CD4-positive, alpha-beta T cell treated with Interleukin-12 subunit alpha and Interleukin-12 subunit beta, for 1 hour (primary cell): ENCODE measurements at regions not wholly inside any gene's neighbourhood (a gene's known extent, or its start where the extent isn't known, plus 50 kb on each side); places are given as distances from the start of the nearest gene placed in this dataset.
"Not testable (repeated sequence)": the region's sequence is repeated elsewhere in the genome, so short reads cannot be mapped to it uniquely, and the experiment has no call there.

Source experiments
- DNase-seq: peaks from one replicate; pipeline ENCODE4 v3.0.0-alpha.2; 2020

DNA sequence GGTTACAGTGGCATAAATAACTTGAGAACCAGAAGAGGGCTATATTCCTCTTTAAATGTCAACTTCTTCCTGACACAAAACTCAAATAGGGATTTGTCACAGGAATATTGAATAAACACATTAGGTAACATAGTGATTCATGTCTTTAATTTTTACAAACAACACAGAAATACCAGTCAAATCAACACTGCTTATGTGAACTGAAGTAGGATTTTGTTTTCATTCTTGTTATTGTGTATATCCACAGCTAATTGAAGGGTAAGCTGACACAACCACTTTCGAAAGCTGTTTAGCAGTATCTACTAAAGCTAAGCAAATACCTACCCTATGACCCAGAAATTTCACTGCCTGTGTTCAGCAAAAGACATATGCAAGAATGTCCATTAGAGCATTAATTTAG lies 120.4 kb upstream of the EOLA2 start:
- no peak for DNase-seq

DNA sequence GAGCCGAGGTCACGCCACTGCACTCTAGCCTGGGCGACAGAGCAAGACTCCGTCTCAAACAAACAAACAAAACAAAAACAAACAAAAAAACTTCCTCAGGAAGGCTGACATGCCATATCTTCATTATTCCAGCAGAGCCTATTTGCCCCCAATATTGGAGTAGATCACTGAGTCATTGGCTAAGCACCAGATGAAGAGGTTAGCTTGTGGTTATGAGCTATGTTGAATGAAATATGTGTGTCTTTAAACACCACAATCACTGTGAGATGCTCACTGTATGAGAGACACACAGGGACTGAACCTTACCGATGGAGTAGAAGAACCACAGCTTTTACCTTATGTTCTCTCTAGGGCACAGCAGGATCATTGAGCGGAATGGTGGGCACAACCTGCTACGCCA lies 122.1 kb upstream of the EOLA2 start:
- no peak for DNase-seq

DNA sequence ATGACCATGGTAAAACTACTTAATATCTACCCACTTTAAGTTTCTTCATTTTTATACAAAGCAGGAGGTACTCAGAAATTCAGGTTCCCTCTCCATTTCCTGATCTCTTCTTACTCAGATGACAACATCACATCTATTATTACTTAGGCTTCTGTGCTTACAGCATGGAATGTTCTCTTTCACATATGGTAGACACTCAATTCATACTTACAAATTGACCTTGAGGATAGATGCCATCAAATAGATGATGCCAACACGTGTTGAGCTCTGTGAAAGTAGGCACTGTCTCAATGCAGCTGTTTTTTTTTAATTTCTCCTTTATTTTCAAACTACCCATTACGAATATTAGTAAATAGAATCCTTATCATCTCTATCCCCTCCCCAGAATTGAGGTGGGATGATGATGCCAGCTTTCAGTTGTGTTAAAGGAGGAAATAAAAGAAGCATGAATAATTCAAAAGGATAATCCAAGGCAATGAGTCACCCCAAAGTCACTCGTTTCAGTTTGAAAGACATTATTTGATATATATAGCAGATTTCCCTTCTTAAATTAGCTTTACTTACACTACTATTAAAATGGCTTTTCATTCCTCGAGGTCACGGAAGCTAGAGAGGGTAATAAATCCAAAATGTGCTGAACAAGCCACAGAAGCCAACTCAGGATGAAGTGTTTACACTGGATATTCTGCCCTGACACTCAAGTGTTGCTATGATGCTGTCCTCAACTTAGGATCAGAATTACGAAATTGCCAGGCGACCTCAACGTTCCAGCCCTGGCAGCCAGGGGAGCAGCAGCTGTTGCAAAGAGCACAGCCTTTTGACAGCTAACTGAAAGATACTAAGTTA lies 124.2 kb upstream of the EOLA2 start:
- DNase-seq = no peak

DNA sequence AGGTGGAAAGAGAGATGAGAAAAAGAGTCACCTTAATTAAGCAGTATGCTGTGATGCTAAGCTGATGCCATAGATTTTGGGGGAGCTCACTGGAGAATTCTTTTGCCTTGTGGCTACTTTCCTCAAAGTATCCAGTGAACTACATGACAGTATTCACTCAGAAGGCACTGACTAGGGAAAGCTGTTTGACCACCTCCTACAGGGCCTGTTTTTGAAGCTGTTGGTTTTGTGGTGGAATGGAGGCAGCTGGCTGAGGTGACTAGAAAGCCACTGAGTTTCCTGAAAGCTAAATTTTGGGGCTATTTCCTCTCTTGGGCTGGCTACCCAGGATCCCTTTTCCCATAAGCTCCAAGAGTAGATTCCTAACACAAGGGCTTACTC lies 124.8 kb upstream of the EOLA2 start:
- DNase-seq = no peak

DNA sequence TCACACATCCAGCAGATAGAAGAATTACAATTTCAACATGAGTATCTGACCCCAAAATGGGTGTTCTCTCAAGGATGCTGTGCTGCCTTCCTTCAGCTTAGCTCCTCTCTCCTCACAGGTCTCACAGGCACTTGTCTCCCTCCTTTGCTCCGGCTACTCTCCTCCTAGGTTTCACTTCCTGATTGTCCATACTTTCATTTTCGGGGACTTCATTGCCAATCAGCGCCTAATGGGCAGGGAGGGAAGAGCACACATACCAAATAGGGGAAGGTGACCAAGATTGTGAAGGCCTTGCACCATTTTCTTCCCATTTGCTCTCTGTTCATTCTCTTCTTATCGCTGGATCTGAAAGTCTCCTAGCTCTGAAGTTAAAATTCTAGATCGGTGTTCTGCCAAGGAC lies 125.4 kb upstream of the EOLA2 start:
- DNase-seq = no peak

DNA sequence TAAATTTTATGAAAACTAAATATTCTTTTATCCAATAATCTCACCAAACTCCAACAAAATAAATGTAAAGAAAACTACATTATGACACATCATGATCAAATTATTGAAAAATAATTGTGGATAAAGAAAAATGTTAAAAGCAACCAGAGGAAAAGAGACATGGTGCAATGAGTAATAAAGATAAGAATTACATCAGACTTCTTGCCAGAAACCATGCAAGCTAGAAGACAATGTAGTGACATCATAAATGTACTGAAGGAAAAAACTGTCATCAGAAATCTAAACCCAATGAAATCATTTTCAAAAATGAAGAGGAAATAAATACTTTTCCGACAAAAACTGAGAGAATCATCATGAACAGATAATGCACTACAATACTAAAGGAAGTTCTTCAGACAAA lies 135.9 kb upstream of the EOLA2 start:
- no peak for DNase-seq

DNA sequence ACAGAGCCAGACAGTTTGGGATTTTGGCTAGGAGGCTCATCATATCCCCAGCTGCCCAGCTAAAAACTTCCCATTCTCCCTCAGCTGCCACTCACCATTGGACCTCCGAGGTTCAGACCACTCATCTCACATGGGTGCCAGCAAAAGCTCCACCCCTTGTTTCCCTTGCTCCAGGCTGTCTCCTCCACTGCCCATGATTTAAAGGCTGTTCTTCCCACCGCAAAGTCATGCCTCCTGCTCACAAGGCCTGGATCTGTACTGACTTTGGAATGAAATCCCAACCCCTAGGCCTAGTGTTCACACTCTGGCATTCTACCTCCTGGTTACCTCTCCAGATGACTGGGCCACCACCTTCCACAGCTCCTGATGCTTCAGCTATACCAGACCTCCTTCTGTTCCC lies 142.2 kb upstream of the EOLA2 start:
- DNase-seq = no peak

DNA sequence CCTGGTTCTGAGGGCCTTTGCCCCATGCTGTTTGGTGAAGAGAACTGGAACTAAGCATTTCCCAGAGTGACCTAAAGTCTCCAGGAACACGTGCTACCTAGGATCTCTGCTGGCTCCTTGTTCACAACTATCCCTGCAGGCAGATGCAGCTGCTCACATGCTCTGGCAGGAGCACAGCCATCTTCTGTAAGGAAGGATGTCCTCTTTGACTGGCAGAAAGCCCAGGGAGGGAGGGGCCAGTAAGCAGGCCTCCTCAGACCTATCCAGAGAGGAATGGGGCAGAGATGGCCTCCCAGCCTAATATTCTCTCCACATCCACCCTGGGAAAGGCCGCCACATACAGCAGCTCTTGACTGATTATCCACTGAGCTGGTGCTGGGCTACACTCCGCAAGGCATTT lies 142.8 kb upstream of the EOLA2 start:
- DNase-seq = no peak

DNA sequence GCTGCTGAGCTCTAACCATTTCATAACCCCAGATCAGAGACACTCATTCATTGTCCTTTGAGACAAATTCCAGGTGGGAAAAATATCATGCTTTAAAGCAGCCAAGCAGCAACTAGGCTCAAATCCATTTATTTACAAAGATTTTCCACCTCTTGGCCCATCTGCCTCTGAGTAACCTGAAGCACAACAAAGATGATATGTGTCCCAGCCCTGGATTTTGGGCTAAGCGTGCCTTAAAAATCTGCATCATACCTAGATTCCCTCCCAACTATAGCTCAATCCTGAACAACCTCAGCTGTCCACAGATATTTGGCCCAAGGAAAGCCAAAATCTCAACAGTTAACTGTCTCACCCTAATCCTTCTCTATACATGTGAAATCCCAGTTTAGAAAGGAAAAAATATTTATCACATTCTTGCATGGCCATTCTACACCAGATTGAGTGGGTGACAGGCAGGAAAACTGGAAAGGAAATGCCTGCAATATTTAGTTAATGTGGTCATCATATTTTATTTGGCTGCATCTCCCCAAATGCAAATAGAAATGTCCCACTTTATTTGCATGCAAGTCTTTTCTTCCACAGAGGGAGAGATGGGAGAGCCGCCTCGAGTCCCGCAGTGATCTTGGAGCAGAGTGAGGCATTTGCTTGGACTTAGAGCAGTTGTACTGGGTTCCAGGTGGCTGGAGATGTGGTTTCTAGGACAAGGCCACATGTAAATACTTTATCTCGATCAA lies 146.4 kb upstream of the EOLA2 start:
- no peak for DNase-seq

DNA sequence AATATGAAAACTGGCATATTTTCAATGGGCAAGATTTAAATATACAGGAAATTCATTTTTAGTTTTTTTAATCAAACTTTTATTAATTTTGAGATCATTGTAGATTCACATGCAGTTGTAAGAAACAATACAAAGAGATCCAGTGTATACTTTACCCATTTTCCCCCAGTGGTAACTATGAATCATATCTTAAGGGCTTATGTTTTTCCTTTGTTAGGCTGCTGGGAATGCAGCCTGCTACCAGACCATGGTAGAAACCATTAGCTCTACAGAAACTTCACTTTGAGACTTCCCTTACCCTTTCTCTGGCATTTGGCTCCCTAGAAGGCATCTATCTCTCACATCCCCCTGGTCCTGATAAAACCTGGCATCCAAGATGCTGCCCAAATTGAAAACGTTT lies 147.6 kb upstream of the EOLA2 start:
- DNase-seq = no peak

DNA sequence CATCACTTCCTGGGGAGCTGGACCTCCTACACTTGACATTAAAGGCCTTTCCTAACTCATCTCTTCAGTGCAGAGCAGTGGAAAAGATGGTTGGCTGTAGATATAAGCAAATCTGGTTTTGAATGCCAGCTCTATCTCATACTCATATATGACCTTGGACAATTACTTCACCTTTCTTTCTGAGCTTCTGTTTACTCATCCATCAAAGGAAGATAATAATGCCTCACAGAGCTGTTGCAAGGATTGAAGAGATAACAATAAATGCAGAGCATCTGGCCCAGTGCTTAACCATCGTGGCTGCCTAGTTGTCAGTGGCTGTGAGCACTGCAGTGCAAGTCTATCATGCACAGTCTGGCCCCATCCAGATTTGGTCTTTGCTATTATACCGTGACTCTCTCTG lies 148.1 kb upstream of the EOLA2 start:
- DNase-seq = no peak

DNA sequence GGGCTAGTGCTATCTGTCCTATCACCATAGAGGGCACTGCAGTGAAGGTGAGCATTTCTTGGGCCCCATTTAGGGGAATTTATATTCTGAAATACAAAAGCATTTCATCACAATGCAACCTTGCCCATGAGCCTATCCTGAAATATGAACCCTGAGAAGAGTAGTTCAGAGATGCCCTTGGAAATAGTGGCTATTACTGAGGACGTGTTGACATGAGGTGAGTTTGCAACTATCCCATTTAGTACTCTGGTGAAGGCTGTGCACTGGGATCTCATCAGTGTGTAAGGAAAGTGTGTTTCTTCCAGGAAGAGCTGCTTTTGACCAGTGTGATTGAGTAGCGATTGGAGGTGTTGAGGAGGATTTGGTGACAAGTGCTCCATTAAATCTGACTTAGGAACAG lies 149.3 kb upstream of the EOLA2 start:
- no peak for DNase-seq

DNA sequence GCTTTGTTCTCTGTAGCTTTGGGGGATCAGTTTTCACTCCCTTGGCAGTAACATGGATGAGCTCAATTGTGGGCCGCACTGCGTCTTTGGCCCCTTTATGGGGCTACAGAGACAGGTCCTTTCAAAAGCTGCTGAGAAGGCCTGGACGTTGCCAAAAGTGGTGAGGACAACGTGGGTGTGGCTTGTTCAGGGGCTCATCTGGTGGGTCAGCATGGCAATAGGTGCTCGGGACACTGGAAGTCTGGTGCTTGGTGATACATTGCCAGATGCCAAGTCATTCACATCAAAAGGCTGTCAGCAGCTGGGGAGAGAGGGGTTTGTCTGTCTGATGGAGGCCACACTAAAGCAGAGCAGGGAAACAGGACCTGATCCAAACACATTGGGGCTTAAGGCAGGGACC lies 149.8 kb upstream of the EOLA2 start:
- no peak for DNase-seq

DNA sequence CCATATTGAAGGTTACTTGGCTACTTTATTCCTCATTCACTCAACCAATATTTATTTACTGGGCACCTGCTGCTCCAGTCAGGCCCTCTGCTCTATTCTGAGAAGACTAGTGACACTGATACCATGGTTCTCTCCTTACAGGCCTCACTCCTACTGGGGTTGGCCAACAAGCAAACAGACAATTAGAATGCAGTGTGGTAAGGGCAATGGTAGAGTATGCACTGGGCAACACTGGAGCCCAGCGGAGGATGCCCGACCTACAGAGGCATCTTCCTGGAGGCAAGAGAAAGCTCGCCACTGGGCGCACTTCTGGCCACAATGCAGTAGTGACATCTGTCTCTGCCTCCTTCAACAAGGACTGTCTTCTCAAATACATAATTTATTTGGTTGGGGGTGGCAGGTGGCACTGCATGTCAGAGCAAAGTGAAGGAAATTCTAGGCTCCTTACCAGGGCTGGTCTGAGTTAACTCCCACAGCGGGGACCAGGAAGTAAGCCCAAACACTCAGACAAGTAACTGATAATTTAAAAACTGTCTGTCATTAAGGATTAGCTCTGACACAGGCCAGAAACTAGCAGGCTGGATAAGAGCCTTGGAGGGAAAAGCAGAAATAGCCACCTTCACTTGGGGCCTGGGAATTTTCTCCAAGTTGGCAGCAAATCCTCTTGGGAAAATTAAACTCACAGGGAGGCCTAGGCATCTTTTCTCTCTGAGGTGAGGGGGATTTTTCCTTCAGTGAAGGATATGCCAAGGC lies 150.7 kb upstream of the EOLA2 start:
- no peak for DNase-seq

DNA sequence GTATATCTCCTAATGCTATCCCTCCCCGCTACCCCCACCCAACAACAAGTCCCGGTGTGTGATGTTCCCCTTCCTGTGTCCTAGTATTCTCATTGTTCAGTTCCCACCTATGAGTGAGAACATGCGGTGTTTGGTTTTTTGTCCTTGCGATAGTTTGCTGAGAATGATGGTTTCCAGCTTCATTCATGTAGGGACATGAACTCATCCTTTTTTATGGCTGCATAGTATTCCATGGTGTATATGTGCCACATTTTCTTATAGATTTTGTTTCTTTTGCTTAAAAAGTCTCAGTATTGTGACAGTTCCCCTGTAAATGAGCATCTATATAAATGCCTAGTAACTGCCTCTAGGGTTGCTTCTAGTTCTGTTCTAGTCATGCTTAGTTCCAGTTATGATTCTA lies 153.0 kb upstream of the EOLA2 start:
- not testable (repeated sequence) for DNase-seq

DNA sequence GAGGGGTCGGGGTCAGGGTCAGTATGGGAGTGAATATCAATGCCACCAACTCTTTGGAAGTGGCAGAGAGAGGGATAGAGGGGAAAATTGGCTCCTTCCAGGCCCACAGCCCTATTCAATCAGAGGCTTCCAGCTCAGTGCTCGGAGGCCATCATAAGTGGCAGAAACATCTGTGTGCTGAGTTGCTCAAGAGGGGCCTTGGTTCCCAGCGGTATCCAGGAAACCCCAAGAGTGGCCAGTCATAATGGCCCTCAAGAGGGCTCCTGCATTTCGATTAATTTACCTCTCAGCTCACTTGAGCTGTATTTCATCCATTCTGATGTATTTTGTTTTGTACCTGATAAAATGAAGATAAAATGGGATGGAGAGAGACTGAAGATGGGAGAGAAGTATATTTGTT lies 154.3 kb upstream of the EOLA2 start:
- no peak for DNase-seq

DNA sequence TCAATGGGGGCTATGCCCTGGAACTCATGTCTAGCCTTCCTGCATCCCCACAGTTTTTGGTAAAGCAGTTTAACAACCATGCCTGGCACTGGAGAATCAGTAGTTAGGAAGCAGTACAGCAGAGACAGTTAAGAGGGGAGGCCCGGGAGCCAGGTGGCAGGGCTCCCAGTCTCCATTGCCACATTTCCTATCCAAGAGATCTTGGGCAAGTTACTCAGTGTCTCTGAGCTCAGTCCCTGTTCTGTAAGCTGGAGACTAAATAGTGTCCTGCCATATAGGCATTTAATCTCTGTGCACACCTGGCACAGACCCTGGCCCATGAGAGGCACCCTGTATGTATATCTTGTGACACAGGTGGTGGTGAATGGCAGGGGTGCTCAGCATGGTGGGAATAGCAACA lies 156.1 kb upstream of the EOLA2 start:
- no peak for DNase-seq

DNA sequence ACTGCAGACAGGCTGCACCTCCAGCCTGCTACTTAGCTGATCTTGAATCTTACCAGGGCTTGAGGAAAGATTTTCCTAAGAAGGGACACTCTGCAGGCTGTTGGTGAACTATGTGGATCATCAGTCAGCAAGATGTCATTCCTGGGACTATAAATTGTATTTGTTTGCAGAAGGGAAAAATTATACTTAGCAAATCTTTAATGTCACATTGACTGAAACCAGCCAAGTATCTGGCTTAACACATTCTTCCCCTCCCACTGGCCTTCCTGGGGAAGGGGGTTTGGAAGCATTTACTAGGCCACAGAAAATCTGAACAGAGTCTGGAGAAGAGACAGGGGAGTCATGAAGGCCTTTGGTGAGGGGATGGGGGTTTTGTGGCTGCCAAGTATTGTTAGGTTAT lies 156.7 kb upstream of the EOLA2 start:
- DNase-seq = no peak

DNA sequence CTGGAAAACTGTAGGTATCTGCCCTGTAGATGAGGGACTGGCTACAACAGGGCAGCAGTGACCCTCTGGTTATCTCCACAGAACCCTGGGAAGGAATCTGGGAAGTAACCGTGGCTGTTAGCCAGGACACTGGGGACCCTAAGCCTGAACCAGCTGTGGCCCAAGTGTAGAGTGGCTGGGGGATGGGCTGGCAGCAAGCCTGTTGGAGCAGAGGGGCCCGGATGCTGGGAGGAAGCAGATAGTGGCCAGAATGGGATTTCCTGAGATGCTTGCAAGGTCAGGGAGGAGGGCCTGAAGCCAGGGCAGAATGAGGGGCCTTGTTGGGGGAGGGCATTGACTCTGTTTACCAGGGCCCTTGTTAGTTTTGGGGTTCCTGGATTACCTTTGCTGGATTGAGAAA lies 161.0 kb upstream of the EOLA2 start:
- DNase-seq = no peak

DNA sequence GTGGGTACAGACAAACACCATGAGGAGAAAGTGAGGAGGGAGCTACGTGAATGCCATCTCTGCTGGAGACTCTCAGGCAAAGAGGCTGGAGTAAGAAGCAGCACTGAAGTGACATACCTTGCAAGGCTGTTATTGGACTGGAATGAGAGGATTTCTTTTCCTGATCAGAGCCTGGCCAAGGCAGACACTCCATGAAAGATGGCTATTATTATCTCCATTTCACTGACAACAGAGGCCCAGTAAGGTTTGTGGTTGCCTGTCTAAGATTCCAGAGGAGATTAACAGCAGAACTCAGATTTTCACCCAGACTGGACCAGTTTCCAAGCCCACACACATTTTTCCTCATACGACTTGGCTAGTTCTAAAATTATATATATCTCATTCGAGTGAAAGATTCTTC lies 162.0 kb upstream of the EOLA2 start:
- no peak for DNase-seq

DNA sequence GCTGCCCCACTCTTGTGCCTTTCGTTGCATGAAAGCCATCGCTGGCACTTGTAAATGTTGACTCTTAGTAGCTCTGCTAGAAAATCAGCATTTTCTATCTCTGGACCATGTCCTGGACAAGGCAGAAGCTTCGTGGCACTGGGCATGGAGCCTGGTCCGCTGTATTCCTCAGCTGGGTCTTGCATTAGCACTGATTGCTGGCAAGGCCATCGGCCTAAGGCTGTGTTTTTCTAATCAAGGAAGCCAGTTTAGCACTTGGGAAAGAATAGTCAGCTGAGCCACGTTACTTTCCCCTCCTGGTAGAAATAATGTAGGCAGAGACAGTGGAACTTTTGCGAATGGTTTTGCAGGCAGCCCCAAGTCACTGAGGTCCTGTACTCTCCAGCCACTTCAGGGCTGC lies 180.2 kb upstream of the EOLA2 start:
- no peak for DNase-seq

DNA sequence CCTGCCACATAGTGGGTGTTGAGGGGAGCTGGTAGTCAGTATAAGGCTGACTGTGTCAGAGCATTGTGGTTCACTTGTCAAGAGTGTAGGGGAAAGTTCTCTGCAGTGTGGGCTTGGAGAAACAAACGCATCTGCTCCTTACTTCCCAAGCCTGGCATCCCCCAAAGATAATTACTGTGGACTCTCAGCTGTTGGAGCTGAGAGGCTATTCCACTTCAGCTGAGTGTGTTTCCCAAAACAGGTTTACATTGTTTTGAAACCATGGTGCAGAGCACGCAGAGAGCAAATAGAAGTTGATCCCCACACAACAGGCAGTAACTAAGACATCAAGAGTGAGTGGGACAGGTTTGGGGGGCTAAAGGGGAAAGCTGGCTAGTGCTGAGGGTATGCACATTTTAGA lies 181.0 kb upstream of the EOLA2 start:
- no peak for DNase-seq

DNA sequence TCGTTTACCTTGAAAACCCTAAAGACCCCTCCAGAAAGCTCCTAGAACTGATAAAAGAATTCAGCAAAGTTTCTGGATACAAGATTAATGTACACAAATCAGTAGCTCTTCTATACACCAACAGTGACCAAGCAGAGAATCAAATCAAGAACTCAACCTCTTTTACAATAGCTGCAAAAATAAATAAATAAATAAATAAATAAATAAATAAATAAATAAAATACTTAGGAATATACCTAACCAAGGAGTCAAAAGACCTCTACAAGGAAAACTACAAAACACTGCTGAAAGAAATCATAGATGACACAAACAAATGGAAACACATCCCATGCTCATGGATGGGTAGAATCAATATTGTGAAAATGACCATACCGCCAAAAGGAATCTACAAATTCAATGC lies 186.8 kb upstream of the EOLA2 start:
- not testable (repeated sequence) for DNase-seq

DNA sequence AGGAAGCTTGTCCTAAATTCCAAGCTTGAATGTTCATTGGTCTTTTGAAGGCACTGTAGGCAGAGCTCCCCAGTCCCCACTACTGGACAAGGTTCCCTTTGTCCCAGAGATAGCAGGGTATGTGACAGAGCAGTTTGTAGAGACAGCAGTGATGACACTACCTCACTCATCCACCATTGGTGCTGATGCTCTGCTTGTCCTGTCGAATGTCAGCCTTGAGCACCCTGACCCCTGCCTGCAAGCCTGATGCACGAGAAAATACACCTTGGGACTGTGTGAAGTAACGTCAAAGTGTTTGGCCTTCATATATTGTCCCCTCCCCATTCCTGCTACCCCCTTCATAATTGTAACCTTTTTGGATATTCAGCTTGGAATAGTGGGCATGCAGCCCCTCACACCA lies 188.9 kb upstream of the EOLA2 start:
- DNase-seq = no peak
